Superior temporal gyrus (tissue), 1 donor: ENCODE measurements at regions not wholly inside any gene's neighbourhood (a gene's known extent, or its start where the extent isn't known, plus 50 kb on each side); places are given as distances from the start of the nearest gene placed in this dataset.
"Not testable (repeated sequence)": the region's sequence is repeated elsewhere in the genome, so short reads cannot be mapped to it uniquely, and the experiment has no call there.

ENCODE experiments used
- DNase-seq: peaks from one replicate; pipeline ENCODE4 v3.0.0-alpha.2; 2016; ENCODE audit errors: extremely low spot score

GRCh38 chr4:82247629-82248028 is 126.2 kb downstream of the HNRNPD start:
- no peak for DNase-seq

- no peak for DNase-seq
Measured at GRCh38 chr4:82247171-82247570, 126.6 kb downstream of the HNRNPD start.

- DNase-seq: no peak
Measured at GRCh38 chr4:82241534-82241933, 132.3 kb downstream of the HNRNPD start.

- DNase-seq: no peak
Measured at GRCh38 chr4:82240410-82240809, 133.4 kb downstream of the HNRNPD start.

GRCh38 chr4:82237142-82237541 is 136.6 kb downstream of the HNRNPD start:
- DNase-seq: not testable (repeated sequence)

GRCh38 chr4:82235346-82235745 is 138.4 kb downstream of the HNRNPD start:
- no peak for DNase-seq

- DNase-seq: no peak
Measured at GRCh38 chr4:82232891-82233290, 140.9 kb downstream of the HNRNPD start.

GRCh38 chr4:82231806-82232205 is 142.0 kb downstream of the HNRNPD start:
- no peak for DNase-seq

GRCh38 chr4:82230306-82230705 is 143.5 kb downstream of the HNRNPD start:
- no peak for DNase-seq

GRCh38 chr4:82225030-82225429 is 148.8 kb downstream of the HNRNPD start:
- DNase-seq: no peak

- no peak for DNase-seq
Measured at GRCh38 chr4:82223715-82224114, 150.1 kb downstream of the HNRNPD start.

GRCh38 chr4:82219346-82219745 is 154.4 kb downstream of the HNRNPD start:
- DNase-seq: no peak

GRCh38 chr4:82217986-82218715 is 155.6 kb downstream of the HNRNPD start:
- DNase-seq: peak; percentile 31

- DNase-seq: no peak
Measured at GRCh38 chr4:82216219-82216618, 157.6 kb downstream of the HNRNPD start.

GRCh38 chr4:82215800-82216199 is 158.0 kb downstream of the HNRNPD start:
- DNase-seq: no peak

GRCh38 chr4:82215039-82215438 is 158.8 kb downstream of the HNRNPD start:
- DNase-seq: no peak

- no peak for DNase-seq
Measured at GRCh38 chr4:82213485-82214417, 160.0 kb downstream of the HNRNPD start.

- DNase-seq: peak; percentile 24
Measured at GRCh38 chr4:82201805-82202641, 171.8 kb downstream of the HNRNPD start.

- no peak for DNase-seq
Measured at GRCh38 chr4:82201303-82201702, 172.5 kb downstream of the HNRNPD start.

- no peak for DNase-seq
Measured at GRCh38 chr4:82200046-82200445, 173.7 kb downstream of the HNRNPD start.

- no peak for DNase-seq
Measured at GRCh38 chr4:82194329-82194728, 179.5 kb downstream of the HNRNPD start.
